Coronary artery (tissue), 2 donors: ENCODE measurements at regions not wholly inside any gene's neighbourhood (a gene's known extent, or its start where the extent isn't known, plus 50 kb on each side); places are given as distances from the start of the nearest gene placed in this dataset.
"Not testable (repeated sequence)": the region's sequence is repeated elsewhere in the genome, so short reads cannot be mapped to it uniquely, and the experiment has no call there.

Experiments
- DNase-seq: peaks from one replicate; pipeline ENCODE4 v3.0.0-alpha.2; 2017; ENCODE audit warnings: low spot score
- H3K27ac ChIP-seq, 2 donors: fragments of 200-600 bp; sonication (generic); one replicate each; pipeline ENCODE4 v1.5.1; 2016 to 2019
- H3K4me3 ChIP-seq: fragments of 200-600 bp; sonication (generic); 2 replicates; pipeline ENCODE4 v1.5.1; 2016; ENCODE audit warnings: mild to moderate bottlenecking, moderate library complexity
- CTCF ChIP-seq: fragments of 200-600 bp; sonication (generic); IDR thresholded peaks from one replicate; pipeline ENCODE4 v1.5.1; 2019; ENCODE audit warnings: antibody characterized with exemption

- no peak overlapping the region for H3K4me3 ChIP-seq
- H3K27ac ChIP-seq, result no peak overlapping the region
- no peak for DNase-seq
- no peak for TF ChIP-seq CTCF
Observed at GRCh38 chrX:118271775-118272174, 74.1 kb upstream of the WDR44 start.

GRCh38 chrX:118272242-118272641, 73.7 kb upstream of the WDR44 start:
- Histone ChIP-seq H3K27ac (no peak overlapping the region), H3K4me3 (no peak overlapping the region)
- DNase-seq, result no peak
- TF ChIP-seq CTCF, result no peak

- no peak overlapping the region for H3K4me3 ChIP-seq
- H3K27ac ChIP-seq, result no peak overlapping the region
- no peak for DNase-seq
- no peak for TF ChIP-seq CTCF
Observed at GRCh38 chrX:118286066-118286762, 59.7 kb upstream of the WDR44 start.

- not testable (repeated sequence) for H3K4me3 ChIP-seq, H3K27ac ChIP-seq, DNase-seq
Observed at GRCh38 chrX:118295818-118296217, 50.1 kb upstream of the WDR44 start.
